H1 (cell line): ENCODE measurements at regions not wholly inside any gene's neighbourhood (a gene's known extent, or its start where the extent isn't known, plus 50 kb on each side); places are given as distances from the start of the nearest gene placed in this dataset.

Source experiments
- CBX5 ChIP-seq: fragments of 300-800, 300-1000 bp; sonication (generic); IDR thresholded peaks from 2 replicates; pipeline ENCODE4 v1.7.1; 2016; ENCODE audit warnings: antibody characterized with exemption, low read length, low read depth
- FOSL1 ChIP-seq: IDR thresholded peaks from 2 replicates; pipeline ENCODE4 v1.6.1; 2011; ENCODE audit warnings: mild to moderate bottlenecking, low read depth, low read length, moderate library complexity; ENCODE audit not compliant: insufficient read depth
- GABPA ChIP-seq: IDR thresholded peaks from 2 replicates; pipeline ENCODE4 v1.6.1; 2011; ENCODE audit warnings: mild to moderate bottlenecking, low read length, moderate library complexity, borderline replicate concordance; ENCODE audit not compliant: insufficient read depth
- GTF2F1 ChIP-seq: IDR thresholded peaks from 2 replicates; pipeline ENCODE4 v1.6.1; 2012; ENCODE audit warnings: low read depth, low read length, improper control_type of control experiment, borderline replicate concordance
- KDM5A ChIP-seq: fragments of 200-600 bp; IDR thresholded peaks from 2 replicates; pipeline ENCODE4 v1.7.1; 2012; ENCODE audit warnings: mild to moderate bottlenecking, low read length, inconsistent platforms, mixed read lengths
- POLR2A ChIP-seq, 2 experiments: IDR thresholded peaks; 1 replicate in 1 of 2; 2 replicates in 1 of 2; pipeline ENCODE4 v1.6.1; 2011; ENCODE audit warnings: low read depth in 2 of 2, low read length in 2 of 2, mild to moderate bottlenecking in 2 of 2; ENCODE audit errors: control extremely low read depth in 1 of 2
- RFX5 ChIP-seq: IDR thresholded peaks from 2 replicates; pipeline ENCODE4 v1.6.1; 2011; ENCODE audit warnings: low read depth, low read length, improper control_type of control experiment, borderline replicate concordance
- SP1 ChIP-seq: IDR thresholded peaks from 2 replicates; pipeline ENCODE4 v1.6.1; 2011; ENCODE audit warnings: low read depth, low read length
- TBP ChIP-seq: IDR thresholded peaks from 2 replicates; pipeline ENCODE4 v1.6.1; 2011; ENCODE audit warnings: low read depth, low read length, improper control_type of control experiment
- TF ChIP-seq, protein P1 (sequence below), 3 experiments: IDR thresholded peaks; 1 replicate in 2 of 3; 2 replicates in 1 of 3; pipeline versions ENCODE4 v1.5.1 to v1.6.1; 2011; ENCODE audit warnings: low read length in 3 of 3, mild to moderate bottlenecking in 3 of 3, inconsistent platforms in 2 of 3, low read depth in 1 of 3, moderate library complexity in 1 of 3; ENCODE audit not compliant: insufficient read depth in 1 of 3; ENCODE audit errors: control extremely low read depth in 1 of 3
- TF ChIP-seq, protein P2 (sequence below): IDR thresholded peaks from 2 replicates; pipeline ENCODE4 v1.6.1; 2012; ENCODE audit warnings: low read length, inconsistent platforms
- TF ChIP-seq, protein P3 (sequence below): IDR thresholded peaks from 2 replicates; pipeline ENCODE4 v1.6.1; 2012; ENCODE audit warnings: inconsistent platforms
- TF ChIP-seq, protein P4 (sequence below): IDR thresholded peaks from 2 replicates; pipeline ENCODE4 v1.6.1; 2011; ENCODE audit warnings: low read depth, mild to moderate bottlenecking, low read length; ENCODE audit not compliant: insufficient read depth

DNA sequence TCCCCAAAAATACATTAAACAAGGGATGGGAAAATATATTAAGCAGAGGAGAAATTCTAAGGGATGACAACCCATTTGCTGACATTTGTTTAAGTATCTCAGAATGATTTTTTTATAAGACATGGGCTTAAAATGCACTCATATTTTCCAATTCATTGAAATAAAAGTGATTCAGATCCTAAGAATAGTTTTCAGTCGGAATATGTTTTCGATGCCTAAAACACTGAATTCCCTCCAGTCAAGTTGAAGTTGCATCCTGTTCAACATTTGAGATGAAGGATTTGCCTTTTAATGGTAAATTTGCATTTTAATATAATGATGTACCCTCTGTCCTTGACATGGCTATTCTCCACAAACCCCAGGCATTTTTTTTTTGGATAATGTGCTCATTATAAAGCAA is 79.3 kb downstream of the PTCHD4 start:
- TF ChIP-seq, protein P1, sequence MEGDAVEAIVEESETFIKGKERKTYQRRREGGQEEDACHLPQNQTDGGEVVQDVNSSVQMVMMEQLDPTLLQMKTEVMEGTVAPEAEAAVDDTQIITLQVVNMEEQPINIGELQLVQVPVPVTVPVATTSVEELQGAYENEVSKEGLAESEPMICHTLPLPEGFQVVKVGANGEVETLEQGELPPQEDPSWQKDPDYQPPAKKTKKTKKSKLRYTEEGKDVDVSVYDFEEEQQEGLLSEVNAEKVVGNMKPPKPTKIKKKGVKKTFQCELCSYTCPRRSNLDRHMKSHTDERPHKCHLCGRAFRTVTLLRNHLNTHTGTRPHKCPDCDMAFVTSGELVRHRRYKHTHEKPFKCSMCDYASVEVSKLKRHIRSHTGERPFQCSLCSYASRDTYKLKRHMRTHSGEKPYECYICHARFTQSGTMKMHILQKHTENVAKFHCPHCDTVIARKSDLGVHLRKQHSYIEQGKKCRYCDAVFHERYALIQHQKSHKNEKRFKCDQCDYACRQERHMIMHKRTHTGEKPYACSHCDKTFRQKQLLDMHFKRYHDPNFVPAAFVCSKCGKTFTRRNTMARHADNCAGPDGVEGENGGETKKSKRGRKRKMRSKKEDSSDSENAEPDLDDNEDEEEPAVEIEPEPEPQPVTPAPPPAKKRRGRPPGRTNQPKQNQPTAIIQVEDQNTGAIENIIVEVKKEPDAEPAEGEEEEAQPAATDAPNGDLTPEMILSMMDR (IDR thresholded peaks at IDR 0.05; ENCODE audit: control extremely low read depth in 1 of 3, insufficient read depth in 1 of 3, low read depth in 1 of 3, low read length in 3 of 3) = no peak
- no peak for TF ChIP-seq GABPA
- TF ChIP-seq, protein P2, sequence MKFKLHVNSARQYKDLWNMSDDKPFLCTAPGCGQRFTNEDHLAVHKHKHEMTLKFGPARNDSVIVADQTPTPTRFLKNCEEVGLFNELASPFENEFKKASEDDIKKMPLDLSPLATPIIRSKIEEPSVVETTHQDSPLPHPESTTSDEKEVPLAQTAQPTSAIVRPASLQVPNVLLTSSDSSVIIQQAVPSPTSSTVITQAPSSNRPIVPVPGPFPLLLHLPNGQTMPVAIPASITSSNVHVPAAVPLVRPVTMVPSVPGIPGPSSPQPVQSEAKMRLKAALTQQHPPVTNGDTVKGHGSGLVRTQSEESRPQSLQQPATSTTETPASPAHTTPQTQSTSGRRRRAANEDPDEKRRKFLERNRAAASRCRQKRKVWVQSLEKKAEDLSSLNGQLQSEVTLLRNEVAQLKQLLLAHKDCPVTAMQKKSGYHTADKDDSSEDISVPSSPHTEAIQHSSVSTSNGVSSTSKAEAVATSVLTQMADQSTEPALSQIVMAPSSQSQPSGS = no peak
- TF ChIP-seq TBP = no peak
- TF ChIP-seq KDM5A = no peak
- TF ChIP-seq RFX5 = no peak
- TF ChIP-seq, protein P3, sequence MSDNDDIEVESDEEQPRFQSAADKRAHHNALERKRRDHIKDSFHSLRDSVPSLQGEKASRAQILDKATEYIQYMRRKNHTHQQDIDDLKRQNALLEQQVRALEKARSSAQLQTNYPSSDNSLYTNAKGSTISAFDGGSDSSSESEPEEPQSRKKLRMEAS = no peak
- no peak for TF ChIP-seq GTF2F1
- no peak for TF ChIP-seq CBX5
- no peak for TF ChIP-seq SP1
- TF ChIP-seq POLR2A (IDR thresholded peaks at IDR 0.05; ENCODE audit: control extremely low read depth in 1 of 2, low read depth in 2 of 2, low read length in 2 of 2) = no peak
- no peak for TF ChIP-seq FOSL1
- TF ChIP-seq, protein P4, sequence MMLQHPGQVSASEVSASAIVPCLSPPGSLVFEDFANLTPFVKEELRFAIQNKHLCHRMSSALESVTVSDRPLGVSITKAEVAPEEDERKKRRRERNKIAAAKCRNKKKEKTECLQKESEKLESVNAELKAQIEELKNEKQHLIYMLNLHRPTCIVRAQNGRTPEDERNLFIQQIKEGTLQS = no peak
